Astrocyte (in vitro differentiated cells and primary cell): ENCODE measurements at regions not wholly inside any gene's neighbourhood (a gene's known extent, or its start where the extent isn't known, plus 50 kb on each side); places are given as distances from the start of the nearest gene placed in this dataset.

ENCODE experiments used
- DNase-seq: peaks from one replicate; pipeline ENCODE4 v3.0.0-alpha.2; 2010; ENCODE audit warnings: low read depth
- FAIRE-seq: peaks from 2 replicates; lab custom pipeline; 2011; peaks lifted over from hg19 to GRCh38; lab: Jason Lieb, UNC
- H2AFZ ChIP-seq: 2 replicates; pipeline ENCODE4 v1.6.0; 2012; ENCODE audit warnings: low read depth, low read length, inconsistent platforms
- H3K27ac ChIP-seq: 2 replicates; pipeline ENCODE4 v1.5.1; 2011; ENCODE audit warnings: low read depth, low read length, inconsistent platforms
- H3K27me3 ChIP-seq: 2 replicates; pipeline ENCODE4 v1.6.0; 2011; ENCODE audit warnings: low read length, inconsistent platforms; ENCODE audit not compliant: insufficient read depth
- H3K36me3 ChIP-seq: 2 replicates; pipeline ENCODE4 v1.5.1; 2011; ENCODE audit warnings: low read length, inconsistent platforms; ENCODE audit not compliant: insufficient read depth
- H3K4me1 ChIP-seq: 2 replicates; pipeline ENCODE4 v1.5.1; 2011; ENCODE audit warnings: low read length, inconsistent platforms; ENCODE audit not compliant: insufficient read depth
- H3K4me2 ChIP-seq: 2 replicates; pipeline ENCODE4 v1.6.0; 2012; ENCODE audit warnings: low read length, inconsistent platforms
- H3K4me3 ChIP-seq: 2 replicates; pipeline ENCODE4 v1.5.1; 2011; ENCODE audit warnings: low read depth, mild to moderate bottlenecking, low read length, inconsistent platforms; ENCODE audit not compliant: insufficient read depth
- H3K79me2 ChIP-seq: 2 replicates; pipeline ENCODE4 v1.6.0; 2012; ENCODE audit warnings: mild to moderate bottlenecking, low read length, inconsistent platforms; ENCODE audit not compliant: insufficient read depth
- H3K9ac ChIP-seq: 2 replicates; pipeline ENCODE4 v1.6.0; 2012; ENCODE audit warnings: mild to moderate bottlenecking, low read length, inconsistent platforms
- H3K9me3 ChIP-seq: 2 replicates; pipeline ENCODE4 v1.5.1; 2012; ENCODE audit warnings: low read depth, mild to moderate bottlenecking, low read length, inconsistent platforms; ENCODE audit not compliant: insufficient read depth
- H4K20me1 ChIP-seq: 2 replicates; pipeline ENCODE4 v1.6.0; 2012; ENCODE audit warnings: low read length, inconsistent platforms; ENCODE audit not compliant: insufficient read depth
- H3K27ac Mint-ChIP-seq: one replicate; pipeline ENCODE4 v1.8.0; 2021; ENCODE audit warnings: mild to moderate bottlenecking, mixed read lengths; ENCODE audit not compliant: unreplicated experiment
- H3K27me3 Mint-ChIP-seq: one replicate; pipeline ENCODE4 v1.8.0; 2021; ENCODE audit warnings: low read depth, mixed read lengths; ENCODE audit not compliant: unreplicated experiment
- H3K36me3 Mint-ChIP-seq: one replicate; pipeline ENCODE4 v1.8.0; 2021; ENCODE audit warnings: low read depth, mixed read lengths; ENCODE audit not compliant: unreplicated experiment
- H3K4me1 Mint-ChIP-seq: one replicate; pipeline ENCODE4 v1.8.0; 2021; ENCODE audit warnings: low read depth, mixed read lengths; ENCODE audit not compliant: unreplicated experiment
- H3K4me3 Mint-ChIP-seq: one replicate; pipeline ENCODE4 v1.8.0; 2021; ENCODE audit warnings: mild to moderate bottlenecking, moderate library complexity, mixed read lengths; ENCODE audit not compliant: unreplicated experiment
- H3K9me3 Mint-ChIP-seq: one replicate; pipeline ENCODE4 v1.8.0; 2021; ENCODE audit warnings: mild to moderate bottlenecking, mixed read lengths; ENCODE audit not compliant: unreplicated experiment
- EZH2 ChIP-seq: IDR thresholded peaks from 2 replicates; pipeline ENCODE4 v1.6.1; 2012; ENCODE audit warnings: mild to moderate bottlenecking, low read length, inconsistent platforms; ENCODE audit not compliant: insufficient read depth
- TF ChIP-seq, protein P1 (sequence below): IDR thresholded peaks from 2 replicates; pipeline ENCODE4 v1.5.1; 2011; ENCODE audit warnings: low read depth, mild to moderate bottlenecking, inconsistent platforms, low read length, moderate library complexity; ENCODE audit not compliant: insufficient read depth

DNA sequence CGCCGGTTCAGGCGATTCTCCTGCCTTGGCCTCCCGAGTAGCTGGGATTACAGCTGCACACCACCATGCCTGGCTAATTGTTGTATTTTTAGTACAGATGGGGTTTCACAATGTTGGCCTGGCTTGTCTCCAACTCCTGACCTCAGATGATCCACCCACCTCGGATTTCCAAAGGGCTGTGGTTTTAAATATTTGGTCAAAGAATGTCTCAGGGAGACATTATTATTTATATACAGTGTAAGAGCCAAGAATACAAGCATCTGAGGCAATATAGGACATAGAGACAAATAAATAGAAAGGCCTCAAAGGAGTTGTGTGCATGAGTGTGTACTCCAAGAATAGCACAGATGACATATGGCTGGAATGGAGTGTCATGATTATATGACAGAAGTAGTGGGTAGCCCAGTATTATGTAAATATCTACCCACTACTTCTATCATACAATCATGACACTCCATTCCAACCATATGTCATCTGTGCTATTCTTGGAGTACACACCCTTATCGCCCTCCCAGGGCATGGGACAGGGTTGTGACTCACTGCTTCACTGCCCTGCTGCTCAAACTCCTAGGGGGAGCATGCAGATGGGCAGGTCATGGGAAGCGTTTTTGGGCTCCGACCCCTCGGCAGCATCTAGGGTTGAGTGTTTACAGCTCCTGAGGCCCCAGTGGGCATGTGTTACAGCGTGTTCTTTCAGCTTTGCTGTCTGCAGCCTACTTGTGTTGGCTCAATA, 1649.8 kb upstream of the PCDH10 start:
- peak overlapping the region; percentile 31 for H3K9ac ChIP-seq
- H3K4me3 ChIP-seq: no peak overlapping the region
- peak overlapping the region; percentile 51 for H3K27ac ChIP-seq
- Mint-ChIP-seq H3K27ac (peak overlapping the region; percentile 20), H3K9me3 (no peaks in the 10 kb centered on the region), H3K27me3 (no peaks in the 10 kb centered on the region), H3K4me3 (no peak overlapping the region), H3K36me3 (no peaks in the 10 kb centered on the region), H3K4me1 (no peaks in the 10 kb centered on the region)
- H2AFZ ChIP-seq: no peak overlapping the region
- no peaks in the 10 kb centered on the region for H3K4me1 ChIP-seq
- H3K79me2 ChIP-seq: no peaks in the 10 kb centered on the region
- no peak for TF ChIP-seq EZH2
- TF ChIP-seq, protein P1, sequence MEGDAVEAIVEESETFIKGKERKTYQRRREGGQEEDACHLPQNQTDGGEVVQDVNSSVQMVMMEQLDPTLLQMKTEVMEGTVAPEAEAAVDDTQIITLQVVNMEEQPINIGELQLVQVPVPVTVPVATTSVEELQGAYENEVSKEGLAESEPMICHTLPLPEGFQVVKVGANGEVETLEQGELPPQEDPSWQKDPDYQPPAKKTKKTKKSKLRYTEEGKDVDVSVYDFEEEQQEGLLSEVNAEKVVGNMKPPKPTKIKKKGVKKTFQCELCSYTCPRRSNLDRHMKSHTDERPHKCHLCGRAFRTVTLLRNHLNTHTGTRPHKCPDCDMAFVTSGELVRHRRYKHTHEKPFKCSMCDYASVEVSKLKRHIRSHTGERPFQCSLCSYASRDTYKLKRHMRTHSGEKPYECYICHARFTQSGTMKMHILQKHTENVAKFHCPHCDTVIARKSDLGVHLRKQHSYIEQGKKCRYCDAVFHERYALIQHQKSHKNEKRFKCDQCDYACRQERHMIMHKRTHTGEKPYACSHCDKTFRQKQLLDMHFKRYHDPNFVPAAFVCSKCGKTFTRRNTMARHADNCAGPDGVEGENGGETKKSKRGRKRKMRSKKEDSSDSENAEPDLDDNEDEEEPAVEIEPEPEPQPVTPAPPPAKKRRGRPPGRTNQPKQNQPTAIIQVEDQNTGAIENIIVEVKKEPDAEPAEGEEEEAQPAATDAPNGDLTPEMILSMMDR: no peak
- H3K9me3 ChIP-seq: no peaks in the 10 kb centered on the region
- H3K36me3 ChIP-seq: no peaks in the 10 kb centered on the region
- H3K4me2 ChIP-seq: no peak overlapping the region
- H3K27me3 ChIP-seq: no peaks in the 10 kb centered on the region
- DNase-seq (peak; percentile 92), FAIRE-seq (no peak)
- no peaks in the 10 kb centered on the region for H4K20me1 ChIP-seq

DNA sequence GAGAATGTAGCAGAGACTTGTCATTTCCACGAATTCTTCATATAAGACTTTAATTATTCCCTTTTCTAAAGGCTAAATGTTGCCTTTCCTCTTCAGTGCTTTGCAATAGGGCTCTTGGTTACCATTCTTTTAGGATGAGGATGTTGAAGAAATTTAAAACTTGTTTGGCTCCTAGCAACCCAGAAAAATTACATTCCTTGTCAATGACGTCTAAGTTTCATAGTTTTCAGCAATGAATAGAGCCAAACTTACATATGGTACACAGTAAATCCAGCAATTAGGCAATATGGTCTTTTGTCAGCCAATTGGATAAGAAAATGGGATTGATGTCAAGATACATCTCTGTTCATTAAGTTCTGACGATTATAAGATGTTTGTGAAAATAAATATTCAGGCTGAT, 1639.6 kb upstream of the PCDH10 start:
- Histone ChIP-seq H3K27ac (no peak overlapping the region), H3K4me3 (no peak overlapping the region), H3K4me1 (no peaks in the 10 kb centered on the region), H4K20me1 (no peaks in the 10 kb centered on the region), H3K9me3 (no peaks in the 10 kb centered on the region), H3K4me2 (no peak overlapping the region), H3K79me2 (no peaks in the 10 kb centered on the region), H3K27me3 (no peaks in the 10 kb centered on the region), H2AFZ (no peak overlapping the region), H3K36me3 (no peaks in the 10 kb centered on the region), H3K9ac (no peak overlapping the region)
- DNase-seq (peak; percentile 41), FAIRE-seq (no peak)
- H3K27ac Mint-ChIP-seq: no peak overlapping the region
- H3K4me3 Mint-ChIP-seq: no peak overlapping the region
- TF ChIP-seq EZH2: no peak
- TF ChIP-seq, protein P1: no peak
- H3K36me3 Mint-ChIP-seq: no peaks in the 10 kb centered on the region
- H3K27me3 Mint-ChIP-seq: no peaks in the 10 kb centered on the region
- H3K4me1 Mint-ChIP-seq: no peaks in the 10 kb centered on the region
- H3K9me3 Mint-ChIP-seq: no peaks in the 10 kb centered on the region

GRCh38 chr4:131526686-131527085, 1622.4 kb upstream of the PCDH10 start:
- Histone ChIP-seq H3K9me3 (no peaks in the 10 kb centered on the region), H4K20me1 (no peaks in the 10 kb centered on the region), H3K27me3 (no peaks in the 10 kb centered on the region), H3K9ac (no peak overlapping the region), H3K4me2 (no peak overlapping the region), H2AFZ (no peak overlapping the region), H3K79me2 (no peaks in the 10 kb centered on the region), H3K4me3 (no peak overlapping the region), H3K27ac (no peak overlapping the region), H3K36me3 (no peaks in the 10 kb centered on the region), H3K4me1 (no peaks in the 10 kb centered on the region)
- TF ChIP-seq EZH2: no peak
- TF ChIP-seq, protein P1: no peak
- Mint-ChIP-seq H3K27ac (no peak overlapping the region), H3K27me3 (no peaks in the 10 kb centered on the region), H3K4me3 (no peak overlapping the region), H3K9me3 (no peaks in the 10 kb centered on the region), H3K36me3 (no peaks in the 10 kb centered on the region), H3K4me1 (peaks cover 5% of the 10 kb centered on the region)
- FAIRE-seq: no peak
- peak; percentile 6 for DNase-seq
